Fibroblast of lung (primary cell): ENCODE measurements at regions not wholly inside any gene's neighbourhood (a gene's known extent, or its start where the extent isn't known, plus 50 kb on each side); places are given as distances from the start of the nearest gene placed in this dataset.

Experiments used
- DNase-seq, 2 donors: peaks; one replicate each; pipeline versions ENCODE4 v3.0.0 to v3.0.0-alpha.2; 2010; ENCODE audit warnings: low read depth in 2 of 2
- H2AFZ ChIP-seq: 2 replicates; pipeline ENCODE4 v1.5.1; 2012; ENCODE audit warnings: low read length, control low read depth, inconsistent platforms
- H3K27ac ChIP-seq: 2 replicates; pipeline ENCODE4 v1.5.1; 2011; ENCODE audit warnings: low read length, control low read depth; ENCODE audit not compliant: insufficient read depth
- H3K27me3 ChIP-seq: 2 replicates; pipeline ENCODE4 v1.5.1; 2011; ENCODE audit warnings: mild to moderate bottlenecking, low read length; ENCODE audit not compliant: control insufficient read depth, insufficient read depth
- H3K36me3 ChIP-seq: 2 replicates; pipeline ENCODE4 v1.5.1; 2011; ENCODE audit warnings: low read length; ENCODE audit not compliant: control insufficient read depth, insufficient read depth
- H3K4me1 ChIP-seq: 2 replicates; pipeline ENCODE4 v1.5.1; 2011; ENCODE audit warnings: low read length; ENCODE audit not compliant: control insufficient read depth, insufficient read depth; ENCODE audit errors: extremely low read depth
- H3K4me2 ChIP-seq: 2 replicates; pipeline ENCODE4 v1.5.1; 2011; ENCODE audit warnings: low read length, control low read depth; ENCODE audit not compliant: insufficient read depth; ENCODE audit errors: extremely low read depth
- H3K4me3 ChIP-seq, 4 experiments: fragments of 200-600 bp in 1 of 4; sonication (generic) in 1 of 4; replicated peaks in 1 of 4; 2 replicates each; pipeline ENCODE4 v1.5.1; 2011 to 2016; ENCODE audit warnings: low read length in 4 of 4, low read depth in 3 of 4, mild to moderate bottlenecking in 3 of 4, control low read depth in 2 of 4, inconsistent platforms in 1 of 4, mixed read lengths in 1 of 4; ENCODE audit not compliant: insufficient read depth in 1 of 4; ENCODE audit errors: control extremely low read depth in 1 of 4
- H3K79me2 ChIP-seq: 2 replicates; pipeline ENCODE4 v1.5.1; 2012; ENCODE audit warnings: mild to moderate bottlenecking, low read length, inconsistent platforms; ENCODE audit not compliant: control insufficient read depth, insufficient read depth
- H3K9ac ChIP-seq: 2 replicates; pipeline ENCODE4 v1.5.1; 2011; ENCODE audit warnings: mild to moderate bottlenecking, low read length, control low read depth; ENCODE audit not compliant: insufficient read depth
- H3K9me3 ChIP-seq: 2 replicates; pipeline ENCODE4 v1.5.1; 2012; ENCODE audit warnings: low read depth, low read length; ENCODE audit not compliant: control insufficient read depth, insufficient read depth
- H4K20me1 ChIP-seq: 2 replicates; pipeline ENCODE4 v1.5.1; 2011; ENCODE audit warnings: low read length; ENCODE audit not compliant: control insufficient read depth, insufficient read depth; ENCODE audit errors: extremely low read depth
- CTCF ChIP-seq, 2 donors: IDR thresholded peaks in 1 of 2; conservative IDR thresholded peaks in 1 of 2; 1 replicate in 1 of 2; 2 replicates in 1 of 2; pipeline ENCODE4 v1.5.1; 2011 to 2012; ENCODE audit warnings: low read length in 2 of 2, control low read depth in 1 of 2, inconsistent platforms in 1 of 2, low read depth in 1 of 2, mild to moderate bottlenecking in 1 of 2
- EZH2 ChIP-seq: IDR thresholded peaks from 2 replicates; pipeline ENCODE4 v1.5.1; 2012; ENCODE audit warnings: low read length, control low read depth, mild to moderate bottlenecking; ENCODE audit errors: missing control alignments

GRCh38 chr1:234886081-234886984, 242.3 kb downstream of the TOMM20 start:
- H3K36me3 ChIP-seq, result no peaks in the 10 kb centered on the region
- H3K79me2 ChIP-seq, result no peaks in the 10 kb centered on the region
- H3K4me2 ChIP-seq, result no peak overlapping the region
- no peaks in the 10 kb centered on the region for H3K9me3 ChIP-seq
- H3K27me3 ChIP-seq, result no peaks in the 10 kb centered on the region
- no peak for DNase-seq
- H4K20me1 ChIP-seq, result no peaks in the 10 kb centered on the region
- TF ChIP-seq EZH2, result no peak
- no peak overlapping the region for H3K9ac ChIP-seq
- H3K4me1 ChIP-seq, result no peaks in the 10 kb centered on the region
- no peak overlapping the region for H3K4me3 ChIP-seq
- no peak overlapping the region for H2AFZ ChIP-seq
- no peak overlapping the region for H3K27ac ChIP-seq

GRCh38 chr1:234885601-234886000, 243.0 kb downstream of the TOMM20 start:
- Histone ChIP-seq H3K9me3 (no peaks in the 10 kb centered on the region), H3K79me2 (no peaks in the 10 kb centered on the region), H3K27me3 (no peaks in the 10 kb centered on the region), H3K9ac (no peak overlapping the region), H3K4me3 (no peak overlapping the region), H3K4me1 (no peaks in the 10 kb centered on the region), H3K4me2 (no peak overlapping the region), H3K36me3 (no peaks in the 10 kb centered on the region), H3K27ac (no peak overlapping the region), H2AFZ (no peak overlapping the region), H4K20me1 (no peaks in the 10 kb centered on the region)
- DNase-seq, result peak in 1 of 2 donors; percentile 53
- no peak for TF ChIP-seq EZH2
- no peak for TF ChIP-seq CTCF (conservative IDR thresholded peaks at IDR 0.05 in 1 of 2, IDR thresholded peaks at IDR 0.05 in 1 of 2; ENCODE audit: low read depth in 1 of 2, low read length in 2 of 2)

DNA sequence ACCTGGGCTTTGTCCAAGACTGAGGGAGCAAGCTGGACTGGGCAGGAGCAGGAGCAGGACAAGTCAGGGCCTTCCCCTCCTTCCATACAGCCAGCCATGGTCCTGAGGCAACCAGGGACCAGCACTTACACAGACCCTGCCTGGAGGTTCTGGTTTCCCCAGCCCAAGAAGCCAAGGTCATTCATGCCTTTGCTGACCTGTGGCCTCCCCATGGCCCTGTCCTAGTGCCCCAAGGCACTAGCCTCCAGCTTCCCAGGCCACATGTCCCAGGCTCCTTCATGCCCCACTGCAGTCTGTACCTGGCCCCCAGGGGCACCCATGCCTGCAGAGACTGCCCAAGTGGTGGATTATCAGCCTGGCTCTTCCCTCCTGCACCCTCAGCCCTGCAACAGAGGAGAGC, 243.9 kb downstream of the TOMM20 start:
- Histone ChIP-seq H3K27me3 (no peaks in the 10 kb centered on the region), H4K20me1 (no peaks in the 10 kb centered on the region), H3K9me3 (no peaks in the 10 kb centered on the region), H3K9ac (no peak overlapping the region), H3K4me3 (no peak overlapping the region), H3K4me2 (no peak overlapping the region), H2AFZ (no peak overlapping the region), H3K4me1 (no peaks in the 10 kb centered on the region), H3K36me3 (no peaks in the 10 kb centered on the region), H3K79me2 (no peaks in the 10 kb centered on the region), H3K27ac (no peak overlapping the region)
- TF ChIP-seq EZH2 (no peak), CTCF (conservative IDR thresholded peaks at IDR 0.05 in 1 of 2, IDR thresholded peaks at IDR 0.05 in 1 of 2; ENCODE audit: low read depth in 1 of 2, low read length in 2 of 2) (no peak)
- DNase-seq, result no peak
